Esophagus muscularis mucosa (tissue), 4 donors: ENCODE measurements at regions not wholly inside any gene's neighbourhood (a gene's known extent, or its start where the extent isn't known, plus 50 kb on each side); places are given as distances from the start of the nearest gene placed in this dataset.

Source experiments
- DNase-seq: peaks from one replicate; pipeline ENCODE4 v3.0.0-alpha.2; 2017; ENCODE audit errors: extremely low spot score
- H3K27ac ChIP-seq, 4 donors: fragments of 200-600 bp; sonication (generic); replicated peaks in 1 of 4; 1 replicate in 3 of 4; 2 replicates in 1 of 4; pipeline ENCODE4 v1.5.1; 2016 to 2019; ENCODE audit warnings: mild to moderate bottlenecking in 1 of 4
- H3K27me3 ChIP-seq, 4 donors: fragments of 200-600 bp; sonication (generic); one replicate each; pipeline versions ENCODE4 v1.5.1 to v1.6.0; 2016 to 2019
- H3K36me3 ChIP-seq, 4 donors: fragments of 200-600 bp; sonication (generic); one replicate each; pipeline ENCODE4 v1.5.1; 2016 to 2019
- H3K4me1 ChIP-seq, 4 donors: fragments of 200-600 bp; sonication (generic); one replicate each; pipeline ENCODE4 v1.5.1; 2016 to 2019
- H3K4me3 ChIP-seq, 4 donors: fragments of 200-600 bp; sonication (generic); 1 replicate in 2 of 4; 2 replicates in 2 of 4; pipeline ENCODE4 v1.5.1; 2016 to 2019; ENCODE audit warnings: mild to moderate bottlenecking in 4 of 4, moderate library complexity in 1 of 4
- H3K9me3 ChIP-seq, 4 donors: fragments of 200-600 bp; sonication (generic); 1 replicate in 3 of 4; 2 replicates in 1 of 4; pipeline ENCODE4 v1.5.1; 2016 to 2019
- CTCF ChIP-seq, 3 experiments: fragments of 200-600 bp in 2 of 3; fragments of 450-650 bp in 1 of 3; sonication (generic) in 2 of 3; IDR thresholded peaks; one replicate each; pipeline ENCODE4 v1.5.1; 2017 to 2019; ENCODE audit warnings: antibody characterized with exemption in 3 of 3, mild to moderate bottlenecking in 2 of 3, moderate library complexity in 1 of 3
- EP300 ChIP-seq: sonication (generic); formaldehyde crosslinking; IDR thresholded peaks from one replicate; pipeline ENCODE4 v1.6.1; 2017; ENCODE audit warnings: antibody characterized with exemption
- POLR2A ChIP-seq: fragments of 450-650 bp; IDR thresholded peaks from one replicate; pipeline ENCODE4 v1.6.1; 2017; ENCODE audit warnings: antibody characterized with exemption, moderate library complexity, mild to moderate bottlenecking, low read depth
- POLR2AphosphoS5 ChIP-seq, 2 donors: sonication (generic); formaldehyde crosslinking; IDR thresholded peaks; one replicate each; pipeline ENCODE4 v1.6.1; 2017; ENCODE audit warnings: antibody characterized with exemption in 2 of 2
- WGBS: methylation state at CpG from one replicate; pipeline ENCODE4 v1.1.5; 2018; 5-methylcytosine and 5-hydroxymethylcytosine counted together
- intact Hi-C: fragments of 100-400 bp; cut with DNase I; formaldehyde crosslinking; loops from one replicate; pipeline ENCODE4 v1.15.1; 2023

- intact Hi-C loops = no loop called here
- no peaks in the 10 kb centered on the region for H3K4me1 ChIP-seq
- TF ChIP-seq POLR2AphosphoS5 (IDR thresholded peaks at IDR 0.05) (no peak), CTCF (IDR thresholded peaks at IDR 0.05) (no peak), EP300 (no peak), POLR2A (no peak)
- DNase-seq = no peak
- no peak overlapping the region for H3K27ac ChIP-seq
- H3K9me3 ChIP-seq = no peaks in the 10 kb centered on the region
- no peaks in the 10 kb centered on the region for H3K36me3 ChIP-seq
- H3K27me3 ChIP-seq = no peaks in the 10 kb centered on the region
- WGBS = 84% methylated on average over 3 of the region's 3 CpGs
- H3K4me3 ChIP-seq = no peak overlapping the region
Observed at GRCh38 chr3:145815707-145816413, 345.1 kb downstream of the PLOD2 start.

- WGBS = 71% methylated on average over 4 of the region's 4 CpGs
- Histone ChIP-seq H3K27ac (no peak overlapping the region), H3K4me1 (no peaks in the 10 kb centered on the region), H3K4me3 (no peak overlapping the region), H3K36me3 (no peaks in the 10 kb centered on the region), H3K9me3 (no peaks in the 10 kb centered on the region), H3K27me3 (no peaks in the 10 kb centered on the region)
- intact Hi-C loops = no loop called here
- DNase-seq = no peak
- TF ChIP-seq CTCF (IDR thresholded peaks at IDR 0.05) (no peak), EP300 (no peak), POLR2AphosphoS5 (IDR thresholded peaks at IDR 0.05) (no peak), POLR2A (no peak)
Observed at GRCh38 chr3:145817870-145818483, 343.0 kb downstream of the PLOD2 start.

- Histone ChIP-seq H3K27ac (no peak overlapping the region), H3K36me3 (no peaks in the 10 kb centered on the region), H3K4me1 (no peaks in the 10 kb centered on the region), H3K27me3 (no peaks in the 10 kb centered on the region), H3K4me3 (no peak overlapping the region), H3K9me3 (peaks cover 0 to 2% (median 0%) of the 10 kb centered on the region in 4 donors)
- DNase-seq = no peak
- 56% methylated on average over 2 of the region's 2 CpGs for WGBS
- TF ChIP-seq CTCF (IDR thresholded peaks at IDR 0.05) (no peak), POLR2A (no peak), POLR2AphosphoS5 (IDR thresholded peaks at IDR 0.05) (no peak), EP300 (no peak)
- intact Hi-C loops = no loop called here
Observed at GRCh38 chr3:145820170-145820569, 340.8 kb downstream of the PLOD2 start.

GRCh38 chr3:145842294-145842902 lies 318.6 kb downstream of the PLOD2 start:
- TF ChIP-seq EP300 = no peak
- TF ChIP-seq CTCF (IDR thresholded peaks at IDR 0.05) = no peak
- TF ChIP-seq POLR2AphosphoS5 (IDR thresholded peaks at IDR 0.05) = no peak
- no peak for TF ChIP-seq POLR2A
- H3K4me1 ChIP-seq = no peaks in the 10 kb centered on the region
- WGBS = 64% methylated on average over 2 of the region's 2 CpGs
- no peaks in the 10 kb centered on the region for H3K36me3 ChIP-seq
- H3K9me3 ChIP-seq = no peaks in the 10 kb centered on the region
- no peaks in the 10 kb centered on the region for H3K27me3 ChIP-seq
- no peak overlapping the region for H3K27ac ChIP-seq
- intact Hi-C loops = no loop called here
- DNase-seq = no peak
- H3K4me3 ChIP-seq = no peak overlapping the region
